GM10266 (cell line): ENCODE measurements at regions not wholly inside any gene's neighbourhood (a gene's known extent, or its start where the extent isn't known, plus 50 kb on each side); places are given as distances from the start of the nearest gene placed in this dataset.

Experiments used
- DNase-seq: peaks from one replicate; pipeline ENCODE4 v3.0.0; 2012; ENCODE audit errors: extremely low spot score
- CTCF ChIP-seq: IDR thresholded peaks from 2 replicates; pipeline ENCODE4 v1.5.1; 2012; ENCODE audit warnings: mild to moderate bottlenecking, low read depth; ENCODE audit not compliant: control insufficient read depth, insufficient read depth; ENCODE audit errors: missing control alignments

DNA sequence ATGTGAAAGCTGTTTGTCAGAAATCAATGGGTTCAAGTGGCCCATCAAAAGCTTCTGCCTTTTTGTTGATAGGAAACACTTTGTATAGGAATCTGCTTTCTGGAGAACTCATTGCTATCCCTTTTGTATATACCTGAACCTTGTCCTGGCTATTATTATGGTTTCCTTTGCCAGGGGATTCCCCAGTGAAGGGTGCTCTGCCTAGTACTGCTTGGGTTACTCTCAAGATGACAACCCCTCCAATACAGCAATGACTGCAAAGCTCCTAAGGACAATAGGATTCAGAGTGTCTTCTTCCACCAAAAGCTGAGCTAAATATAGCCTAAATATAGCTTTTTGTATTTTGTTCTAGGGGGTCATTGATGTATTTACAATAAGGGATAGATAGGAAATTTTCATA lies 54.0 kb upstream of the PTPRK start:
- no peak for TF ChIP-seq CTCF
- DNase-seq = no peak

DNA sequence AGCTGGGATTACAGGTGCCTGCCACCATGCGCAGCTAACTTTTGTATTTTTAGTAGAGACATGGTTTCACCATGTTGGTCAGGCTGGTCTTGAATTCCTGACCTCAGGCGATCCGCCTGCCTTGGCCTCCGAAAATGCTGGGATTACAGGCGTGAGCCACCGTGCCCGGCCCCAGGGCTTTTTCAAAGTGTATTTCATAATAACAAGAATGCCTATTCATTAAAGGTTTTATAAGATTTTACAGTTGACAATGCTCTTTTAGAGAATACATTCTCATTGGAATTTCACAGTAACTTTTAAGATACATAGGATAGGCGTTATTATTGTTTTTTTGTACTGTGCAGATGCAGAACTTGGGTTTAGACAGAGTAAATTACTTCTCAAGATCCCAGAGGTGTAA lies 52.6 kb upstream of the PTPRK start:
- no peak for DNase-seq
- TF ChIP-seq CTCF = no peak

DNA sequence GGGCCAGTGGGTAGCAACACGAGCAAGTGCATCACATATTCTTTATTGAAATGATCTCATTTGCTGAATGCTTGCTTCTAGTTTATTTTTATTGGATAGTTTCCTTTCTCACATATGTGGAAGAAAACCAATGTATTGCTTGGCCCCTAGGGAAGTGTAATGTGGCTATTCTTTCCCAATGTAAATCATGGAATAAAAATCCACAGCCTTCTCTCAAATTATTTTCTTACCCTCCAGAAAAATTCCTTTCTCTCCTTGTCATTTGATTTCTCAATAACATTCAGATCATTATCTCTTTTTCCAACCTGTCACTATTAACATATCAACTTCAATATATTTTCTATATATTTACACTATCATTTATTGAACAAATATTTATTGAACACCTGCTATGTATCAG lies 51.9 kb upstream of the PTPRK start:
- TF ChIP-seq CTCF = no peak
- no peak for DNase-seq

GRCh38 chr6:128570680-128571063 lies 50.3 kb upstream of the PTPRK start:
- no peak for TF ChIP-seq CTCF
- DNase-seq = no peak

GRCh38 chr6:128569732-128570679 lies 49.6 kb upstream of the PTPRK start:
- no peak for DNase-seq

More at GRCh38 chr6:128569732-128570679, 49.6 kb upstream of the PTPRK start:
- TF ChIP-seq CTCF = no peak
